Adrenal gland (tissue), 5 donors: ENCODE measurements at regions not wholly inside any gene's neighbourhood (a gene's known extent, or its start where the extent isn't known, plus 50 kb on each side); places are given as distances from the start of the nearest gene placed in this dataset.

Experiments
- CTCF ChIP-seq, 6 experiments: fragments of 450-650 bp in 4 of 6; fragments of 200-600 bp in 2 of 6; sonication (generic) in 1 of 6; IDR thresholded peaks; 1 replicate in 5 of 6; 2 replicates in 1 of 6; pipeline versions ENCODE4 v1.5.1 to v1.8.0; 2016 to 2021; ENCODE audit warnings: antibody characterized with exemption in 6 of 6, mild to moderate bottlenecking in 2 of 6, moderate library complexity in 1 of 6
- POLR2A ChIP-seq, 2 donors: fragments of 450-650 bp; IDR thresholded peaks; one replicate each; pipeline ENCODE4 v1.6.1; 2017; ENCODE audit warnings: antibody characterized with exemption in 2 of 2, mild to moderate bottlenecking in 2 of 2, moderate library complexity in 1 of 2
- donor health status: DM: no; HTN: no; CAD: no.

GRCh38 chr10:4064489-4064888 lies 279.5 kb upstream of the KLF6 start:
- TF ChIP-seq CTCF (IDR thresholded peaks at IDR 0.05) = no peak
- TF ChIP-seq POLR2A (IDR thresholded peaks at IDR 0.05) = no peak
